ENCODE measurements at regions not wholly inside any gene's neighbourhood (a gene's known extent, or its start where the extent isn't known, plus 50 kb on each side); places are given as distances from the start of the nearest gene placed in this dataset.

GRCh38 chr21:43271452-43272020 is 102.7 kb downstream of the CRYAA start:
- no peak for DNase-seq

- DNase-seq: no peak
Observed at GRCh38 chr21:43270800-43271301, 102.0 kb downstream of the CRYAA start.

DNA sequence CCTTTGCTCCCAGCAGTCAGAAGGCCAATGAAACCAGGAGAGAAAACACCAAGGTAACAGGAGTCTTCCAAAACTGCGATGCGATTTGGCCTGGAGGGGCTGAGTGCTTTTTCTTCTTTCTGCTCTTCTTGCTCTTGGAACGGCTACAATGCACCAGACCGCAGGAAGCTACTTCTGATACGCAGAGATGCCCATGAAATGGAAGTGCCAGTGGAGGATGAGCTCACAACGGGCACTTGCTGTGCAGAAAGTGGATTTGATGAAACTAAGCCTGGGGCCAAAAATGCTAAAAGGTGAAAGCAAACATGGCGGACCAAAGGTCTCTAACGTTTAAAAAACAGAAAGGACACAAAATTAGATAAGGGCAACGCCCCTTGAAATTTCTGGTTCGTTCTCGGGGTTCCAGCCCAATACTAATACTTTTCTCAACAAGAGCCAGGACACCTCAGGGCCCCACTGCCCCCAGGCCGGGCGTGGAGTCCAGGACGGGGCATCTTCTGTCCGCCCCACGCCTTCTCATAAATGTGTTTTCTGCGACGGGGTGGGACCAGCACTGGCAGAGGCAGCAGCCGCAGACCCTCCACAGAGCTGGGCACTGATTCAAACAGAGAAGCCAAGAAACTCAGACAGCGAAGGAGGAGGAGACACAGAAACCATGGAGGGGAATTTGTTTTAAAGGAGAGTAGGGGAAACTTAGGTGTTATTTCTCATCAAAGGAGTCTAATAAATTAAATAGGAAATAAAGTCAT is 101.3 kb downstream of the CRYAA start:
- DNase-seq: no peak

- DNase-seq: peak; percentile 71
Observed at GRCh38 chr21:43269440-43269839, 100.6 kb downstream of the CRYAA start.

GRCh38 chr21:43268804-43269186 is 100.0 kb downstream of the CRYAA start:
- no peak for DNase-seq

DNA sequence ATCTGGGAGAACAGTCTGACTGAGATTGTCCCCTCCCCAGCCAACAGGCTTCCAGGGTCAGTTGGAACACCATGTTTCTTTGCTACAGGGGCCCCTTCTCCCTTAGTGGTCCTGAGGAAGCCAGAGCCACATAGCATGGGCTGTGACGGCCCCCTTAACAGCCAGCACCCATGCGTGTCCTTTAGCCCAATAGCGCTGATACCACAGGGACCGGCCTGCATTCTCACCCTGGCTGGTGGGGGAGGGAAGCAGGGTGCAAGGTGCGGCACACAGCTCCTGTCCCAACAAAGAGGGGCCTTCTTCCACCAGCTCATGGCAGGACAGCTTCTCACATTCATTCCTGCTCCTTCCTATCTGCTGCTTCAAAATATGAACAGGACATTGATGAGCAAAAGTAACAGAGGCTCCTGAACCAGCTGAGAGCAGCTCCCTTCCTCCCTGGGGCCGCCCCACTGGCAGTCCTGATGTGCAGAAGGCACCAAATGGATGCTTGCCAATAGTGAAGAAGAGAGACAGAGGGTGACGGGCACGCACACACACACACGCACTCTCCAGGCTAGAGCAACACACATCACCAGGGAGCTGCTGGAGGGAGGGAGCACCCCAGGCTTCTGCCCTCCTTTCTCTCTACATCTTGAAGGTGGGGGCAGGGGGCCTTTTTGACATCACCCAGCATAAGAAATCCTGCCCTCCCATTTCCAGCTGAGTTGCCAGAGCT is 99.4 kb downstream of the CRYAA start:
- DNase-seq: no peak

- DNase-seq: no peak
Observed at GRCh38 chr21:43267391-43268085, 98.7 kb downstream of the CRYAA start.

- no peak for DNase-seq
Observed at GRCh38 chr21:43266534-43266933, 97.7 kb downstream of the CRYAA start.

GRCh38 chr21:43262427-43262826 is 93.6 kb downstream of the CRYAA start:
- DNase-seq: peak; percentile 32
